Right lobe of liver (tissue), 6 donors: ENCODE measurements at regions not wholly inside any gene's neighbourhood (a gene's known extent, or its start where the extent isn't known, plus 50 kb on each side); places are given as distances from the start of the nearest gene placed in this dataset.

Experiments used
- ATAC-seq, 4 donors: fragments of 200-7000 bp; cut with Tn5 transposase; one replicate each; pipeline ENCODE4 v1.9.1; 2020; ENCODE audit warnings: mild to moderate bottlenecking in 4 of 4, moderate library complexity in 4 of 4
- DNase-seq, 3 donors: peaks; one replicate each; pipeline ENCODE4 v3.0.0-alpha.2; 2020
- H3K27ac ChIP-seq, 3 donors: fragments of 200-600 bp; one replicate each; pipeline ENCODE4 v1.8.0; 2022
- H3K27me3 ChIP-seq, 2 donors: fragments of 200-600 bp; one replicate each; pipeline ENCODE4 v1.8.0; 2022
- H3K36me3 ChIP-seq, 4 donors: fragments of 200-600 bp; sonication (generic) in 1 of 4; one replicate each; pipeline versions ENCODE4 v1.5.1 to v1.8.0; 2017 to 2022; ENCODE audit warnings: control low read depth in 1 of 4
- H3K4me1 ChIP-seq, 4 donors: fragments of 200-600 bp; sonication (generic) in 1 of 4; one replicate each; pipeline versions ENCODE4 v1.5.1 to v1.8.0; 2017 to 2022; ENCODE audit warnings: control low read depth in 1 of 4
- H3K4me3 ChIP-seq, 3 donors: fragments of 200-600 bp; one replicate each; pipeline ENCODE4 v1.8.0; 2022
- H3K9me3 ChIP-seq, 4 donors: fragments of 200-600 bp; sonication (generic) in 1 of 4; one replicate each; pipeline versions ENCODE4 v1.5.1 to v1.8.0; 2017 to 2022; ENCODE audit warnings: control low read depth in 1 of 4
- POLR2A ChIP-seq: fragments of 450-650 bp; IDR thresholded peaks from one replicate; pipeline ENCODE4 v1.6.1; 2017; ENCODE audit warnings: antibody characterized with exemption, mild to moderate bottlenecking
- WGBS: methylation state at CpG from one replicate; pipeline ENCODE4 v1.1.6; 2018; ENCODE audit warnings: low coverage, low lambda C conversion rate; ENCODE audit not compliant: insufficient coverage; ENCODE audit errors: missing lambda C conversion rate; 5-methylcytosine and 5-hydroxymethylcytosine counted together
- intact Hi-C, 2 donors: fragments of 100-400 bp; cut with DNase I; formaldehyde crosslinking; loops; one replicate each; pipeline versions ENCODE4 v1.11.2 to v1.14.1; 2022
- TF ChIP-seq, protein P1 (sequence below), 4 donors: fragments of 200-600 bp in 3 of 4; fragments of 450-650 bp in 1 of 4; IDR thresholded peaks; one replicate each; pipeline versions ENCODE4 v1.5.1 to v1.8.0; 2016 to 2022; ENCODE audit warnings: antibody characterized with exemption in 4 of 4, mild to moderate bottlenecking in 2 of 4
- donor health status: DM: no; HTN: yes; CAD: no.
- donor health status: DM: no; HTN: no; CAD: no.
- donor health status: DM: no; HTN: no; CAD: no.
- donor health status: DM: no; HTN: yes; CAD: no.
- donor health status: DM: no; HTN: yes; CAD: no.

DNA sequence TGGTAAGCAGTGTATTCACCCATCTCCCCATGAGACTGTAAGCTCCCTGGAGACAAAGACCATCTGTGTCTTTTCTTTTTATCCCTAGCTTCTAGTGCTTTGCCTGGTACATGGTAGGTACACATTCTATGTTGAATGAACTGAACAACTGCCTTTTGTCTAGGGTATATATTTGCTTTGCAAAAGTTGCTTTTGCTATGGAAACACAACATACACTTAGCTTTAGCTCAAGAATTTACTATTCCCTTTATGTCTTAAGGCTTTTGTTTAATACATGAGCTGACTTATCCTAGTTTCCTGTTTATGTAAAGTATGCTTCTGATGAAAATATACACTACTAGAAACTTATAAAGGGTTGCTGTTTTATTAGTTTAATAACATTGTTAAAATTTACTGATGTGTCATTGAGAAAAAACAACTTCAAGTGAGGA lies 198.2 kb downstream of the PRL start:
- intact Hi-C loops = no loop called here
- TF ChIP-seq, protein P1, sequence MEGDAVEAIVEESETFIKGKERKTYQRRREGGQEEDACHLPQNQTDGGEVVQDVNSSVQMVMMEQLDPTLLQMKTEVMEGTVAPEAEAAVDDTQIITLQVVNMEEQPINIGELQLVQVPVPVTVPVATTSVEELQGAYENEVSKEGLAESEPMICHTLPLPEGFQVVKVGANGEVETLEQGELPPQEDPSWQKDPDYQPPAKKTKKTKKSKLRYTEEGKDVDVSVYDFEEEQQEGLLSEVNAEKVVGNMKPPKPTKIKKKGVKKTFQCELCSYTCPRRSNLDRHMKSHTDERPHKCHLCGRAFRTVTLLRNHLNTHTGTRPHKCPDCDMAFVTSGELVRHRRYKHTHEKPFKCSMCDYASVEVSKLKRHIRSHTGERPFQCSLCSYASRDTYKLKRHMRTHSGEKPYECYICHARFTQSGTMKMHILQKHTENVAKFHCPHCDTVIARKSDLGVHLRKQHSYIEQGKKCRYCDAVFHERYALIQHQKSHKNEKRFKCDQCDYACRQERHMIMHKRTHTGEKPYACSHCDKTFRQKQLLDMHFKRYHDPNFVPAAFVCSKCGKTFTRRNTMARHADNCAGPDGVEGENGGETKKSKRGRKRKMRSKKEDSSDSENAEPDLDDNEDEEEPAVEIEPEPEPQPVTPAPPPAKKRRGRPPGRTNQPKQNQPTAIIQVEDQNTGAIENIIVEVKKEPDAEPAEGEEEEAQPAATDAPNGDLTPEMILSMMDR (IDR thresholded peaks at IDR 0.05) = no peak
- no peak for TF ChIP-seq POLR2A
- Histone ChIP-seq H3K4me3 (no peak overlapping the region), H3K27ac (no peak overlapping the region), H3K27me3 (no peaks in the 10 kb centered on the region), H3K4me1 (no peaks in the 10 kb centered on the region), H3K9me3 (no peaks in the 10 kb centered on the region), H3K36me3 (no peaks in the 10 kb centered on the region)
- no peak for DNase-seq
- no peak for ATAC-seq

DNA sequence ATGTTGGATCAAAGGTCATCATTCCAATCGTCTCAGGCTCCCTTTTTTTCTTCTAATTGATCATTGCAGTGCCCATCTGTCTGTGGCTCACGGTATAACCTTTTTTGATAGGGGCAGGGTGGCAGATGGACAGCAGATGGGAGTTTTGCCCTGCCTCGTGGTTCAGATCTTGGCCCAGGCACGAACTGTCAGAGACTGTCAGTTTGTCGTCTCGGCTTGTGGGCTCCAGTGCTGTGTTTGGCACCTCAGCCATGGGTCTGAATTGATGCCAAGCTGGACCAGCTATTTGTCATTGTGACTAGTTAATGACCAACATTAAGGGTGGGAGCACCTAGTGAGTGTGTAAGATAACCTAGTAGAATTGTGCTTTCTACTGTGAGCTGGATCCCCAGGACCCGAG lies 197.6 kb downstream of the PRL start:
- TF ChIP-seq, protein P1 (IDR thresholded peaks at IDR 0.05) = no peak
- TF ChIP-seq POLR2A = no peak
- WGBS = 68% methylated on average over 7 of the region's 7 CpGs
- Histone ChIP-seq H3K36me3 (no peaks in the 10 kb centered on the region), H3K4me3 (no peak overlapping the region), H3K9me3 (no peaks in the 10 kb centered on the region), H3K27ac (no peak overlapping the region), H3K4me1 (no peaks in the 10 kb centered on the region), H3K27me3 (no peaks in the 10 kb centered on the region)
- ATAC-seq (no peak), DNase-seq (no peak)
- intact Hi-C loops = no loop called here

DNA sequence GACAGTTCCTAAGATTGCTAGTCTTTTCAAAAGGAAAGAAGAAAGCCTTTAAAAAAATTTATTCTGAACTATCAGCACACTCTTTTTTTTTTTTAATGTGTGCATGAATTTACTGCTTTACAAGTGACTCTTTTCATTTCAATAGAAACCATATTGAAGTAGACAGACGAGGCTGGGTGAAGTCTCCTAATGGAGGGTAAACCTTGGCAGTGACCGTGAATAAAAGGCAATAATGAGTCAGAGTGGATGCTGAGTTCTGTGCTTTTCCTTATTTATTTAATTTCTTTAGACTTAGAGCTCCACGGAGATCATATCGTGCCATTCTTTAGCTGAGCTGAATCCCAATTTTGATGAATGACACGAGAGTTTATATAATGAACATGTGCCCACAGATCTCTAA lies 196.9 kb downstream of the PRL start:
- Histone ChIP-seq H3K4me3 (no peak overlapping the region), H3K27ac (no peak overlapping the region), H3K9me3 (no peaks in the 10 kb centered on the region), H3K27me3 (no peaks in the 10 kb centered on the region), H3K4me1 (no peaks in the 10 kb centered on the region), H3K36me3 (no peaks in the 10 kb centered on the region)
- 63% methylated on average over 5 of the region's 5 CpGs for WGBS
- TF ChIP-seq, protein P1 (IDR thresholded peaks at IDR 0.05) = no peak
- no peak for TF ChIP-seq POLR2A
- DNase-seq = no peak
- ATAC-seq = no peak
- intact Hi-C loops = no loop called here

DNA sequence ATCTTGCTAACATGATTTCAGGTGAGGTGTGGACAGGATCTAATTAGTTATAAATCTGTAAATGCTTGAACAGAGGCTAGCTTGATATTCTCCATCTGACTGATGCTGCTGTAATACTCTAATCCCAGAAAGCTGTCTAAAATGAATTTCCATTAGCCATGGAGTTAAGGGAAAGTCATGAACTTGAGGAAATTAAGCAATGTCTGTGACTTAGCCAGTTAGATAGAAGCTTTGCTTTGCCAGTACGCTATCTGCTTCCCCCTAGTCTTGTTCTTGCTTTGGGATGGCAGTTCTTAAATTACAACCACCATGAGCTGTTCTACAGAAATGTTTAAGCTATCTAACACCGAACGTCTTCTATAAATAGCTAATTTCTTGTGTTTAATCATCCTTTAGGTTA lies 195.7 kb downstream of the PRL start:
- Histone ChIP-seq H3K36me3 (no peaks in the 10 kb centered on the region), H3K4me3 (no peak overlapping the region), H3K27me3 (no peaks in the 10 kb centered on the region), H3K27ac (no peak overlapping the region), H3K4me1 (no peaks in the 10 kb centered on the region), H3K9me3 (no peaks in the 10 kb centered on the region)
- DNase-seq (no peak), ATAC-seq (no peak)
- WGBS = 62% methylated on average over 3 of the region's 3 CpGs
- intact Hi-C loops = no loop called here
- TF ChIP-seq POLR2A = no peak
- TF ChIP-seq, protein P1 (IDR thresholded peaks at IDR 0.05) = no peak

DNA sequence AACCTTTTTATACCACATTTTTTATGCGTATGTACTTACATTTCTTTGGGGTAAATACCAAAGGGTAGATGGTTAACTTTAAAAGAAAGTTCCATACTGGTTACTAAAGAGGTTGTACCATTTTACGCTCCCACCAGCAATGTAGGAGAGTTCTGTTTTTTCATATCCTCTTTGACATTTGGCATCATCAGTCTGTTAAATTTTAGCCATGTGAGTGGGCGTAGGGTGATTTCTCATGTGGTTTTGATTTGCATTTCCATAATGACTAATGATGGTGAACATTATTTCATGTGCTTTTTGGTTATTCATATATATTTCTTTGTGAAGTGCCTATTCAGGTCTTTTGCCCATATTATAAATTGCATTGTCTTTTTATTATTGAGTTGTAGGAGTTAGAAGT lies 194.2 kb downstream of the PRL start:
- Histone ChIP-seq H3K9me3 (no peaks in the 10 kb centered on the region), H3K4me3 (no peak overlapping the region), H3K36me3 (no peaks in the 10 kb centered on the region), H3K27me3 (no peaks in the 10 kb centered on the region), H3K4me1 (no peaks in the 10 kb centered on the region), H3K27ac (no peak overlapping the region)
- ATAC-seq = no peak
- 53% methylated on average over 3 of the region's 3 CpGs for WGBS
- intact Hi-C loops = no loop called here
- DNase-seq = no peak
- TF ChIP-seq, protein P1 (IDR thresholded peaks at IDR 0.05) = no peak
- no peak for TF ChIP-seq POLR2A
